22Rv1 (cell line): ENCODE measurements at regions not wholly inside any gene's neighbourhood (a gene's known extent, or its start where the extent isn't known, plus 50 kb on each side); places are given as distances from the start of the nearest gene placed in this dataset.

Source experiments
- CTCF ChIP-seq: fragments of 450-650 bp; IDR thresholded peaks from 2 replicates; pipeline ENCODE4 v1.5.1; 2017; ENCODE audit warnings: mild to moderate bottlenecking
- ZFX ChIP-seq: fragments of 450-650 bp; IDR thresholded peaks from 2 replicates; pipeline ENCODE4 v1.6.1; 2017; ENCODE audit warnings: antibody characterized with exemption, borderline replicate concordance

- TF ChIP-seq CTCF (no peak), ZFX (no peak)
Observed at GRCh38 chr3:46082849-46083248, 55.6 kb upstream of the XCR1 start.
